T-cell (primary cell): ENCODE measurements at regions not wholly inside any gene's neighbourhood (a gene's known extent, or its start where the extent isn't known, plus 50 kb on each side); places are given as distances from the start of the nearest gene placed in this dataset.

Experiments
- ATAC-seq, 4 experiments: fragments of 200-7000 bp in 3 of 4; fragments of 150-1000 bp in 1 of 4; cut with Tn5 transposase; replicated peaks in 1 of 4; 1 replicate in 3 of 4; 2 replicates in 1 of 4; pipeline ENCODE4 v1.10.0; 2021; ENCODE audit warnings: moderate library complexity in 3 of 4, mild to moderate bottlenecking in 2 of 4, moderate number of reproducible peaks in 1 of 4
- CTCF ChIA-PET, 2 donors: fragments of 300-600 bp; sonication (Branson Sonifier 250); formaldehyde crosslinking; loops; one replicate each; lab custom pipeline; 2022; ENCODE audit warnings: antibody characterized with exemption in 2 of 2; lab: Charles Lee
- POLR2A ChIA-PET, 2 donors: fragments of 300-600 bp; sonication (Branson Sonifier 250); formaldehyde crosslinking; loops; one replicate each; lab custom pipeline; 2022; ENCODE audit warnings: antibody characterized with exemption in 2 of 2; lab: Charles Lee
- DNase-seq, 35 experiments: peaks; one replicate each; pipeline versions ENCODE4 v3.0.0 to v3.0.0-alpha.2; 2013 to 2023
- H3K27ac ChIP-seq: one replicate; pipeline ENCODE4 v1.5.1; 2013; ENCODE audit warnings: low read length
- H3K27me3 ChIP-seq, 2 experiments: replicated peaks in 1 of 2; 1 replicate in 1 of 2; 2 replicates in 1 of 2; pipeline versions ENCODE4 v1.6.1 to v1.7.0; 2013; ENCODE audit warnings: low read length in 1 of 2, mixed read lengths in 1 of 2; ENCODE audit not compliant: control insufficient read depth in 2 of 2, insufficient read depth in 2 of 2; ENCODE audit errors: extremely low read depth in 1 of 2
- H3K36me3 ChIP-seq, 2 donors: 1 replicate in 1 of 2; 2 replicates in 1 of 2; pipeline versions ENCODE4 v1.6.1 to v1.7.0; 2013; ENCODE audit warnings: low read length in 1 of 2; ENCODE audit not compliant: control insufficient read depth in 2 of 2, insufficient read depth in 1 of 2; ENCODE audit errors: extremely low read depth in 1 of 2
- H3K4me1 ChIP-seq, 2 experiments: 1 replicate in 1 of 2; 2 replicates in 1 of 2; pipeline versions ENCODE4 v1.6.1 to v1.7.0; 2013; ENCODE audit warnings: low read length in 2 of 2, mixed read lengths in 1 of 2; ENCODE audit not compliant: insufficient read depth in 2 of 2, control insufficient read depth in 1 of 2; ENCODE audit errors: extremely low read depth in 1 of 2
- H3K4me3 ChIP-seq, 2 donors: 1 replicate in 1 of 2; 2 replicates in 1 of 2; pipeline versions ENCODE4 v1.5.1 to v1.7.0; 2013; ENCODE audit warnings: mild to moderate bottlenecking in 2 of 2, low read length in 1 of 2, moderate library complexity in 1 of 2; ENCODE audit not compliant: control insufficient read depth in 1 of 2; ENCODE audit errors: extremely low read depth in 1 of 2
- H3K9me3 ChIP-seq: 2 replicates; pipeline ENCODE4 v1.7.0; 2013
- H3K27ac Mint-ChIP-seq, 2 donors: one replicate each; pipeline ENCODE4 v1.8.0; 2020 to 2021; ENCODE audit warnings: mild to moderate bottlenecking in 2 of 2, mixed read lengths in 2 of 2
- H3K27me3 Mint-ChIP-seq, 2 donors: one replicate each; pipeline ENCODE4 v1.8.0; 2021 to 2022; ENCODE audit warnings: mixed read lengths in 2 of 2
- H3K36me3 Mint-ChIP-seq: one replicate; pipeline ENCODE4 v1.8.0; 2021; ENCODE audit warnings: mixed read lengths
- H3K4me1 Mint-ChIP-seq, 3 donors: one replicate each; pipeline ENCODE4 v1.8.0; 2020 to 2022; ENCODE audit warnings: mixed read lengths in 3 of 3, mild to moderate bottlenecking in 1 of 3
- H3K4me3 Mint-ChIP-seq, 3 donors: one replicate each; pipeline ENCODE4 v1.8.0; 2020 to 2022; ENCODE audit warnings: mild to moderate bottlenecking in 3 of 3, mixed read lengths in 3 of 3, moderate library complexity in 3 of 3
- H3K9me3 Mint-ChIP-seq, 3 donors: one replicate each; pipeline ENCODE4 v1.8.0; 2020 to 2022; ENCODE audit warnings: mixed read lengths in 3 of 3
- WGBS: methylation state at CpG from one replicate; pipeline ENCODE4 v1.1.5; 2013; ENCODE audit warnings: missing lambda C conversion rate; ENCODE audit not compliant: insufficient coverage; 5-methylcytosine and 5-hydroxymethylcytosine counted together

- H3K27ac ChIP-seq: no peak overlapping the region
- ChIA-PET CTCF (interaction anchor here in 1 of 2 donors (0.6 kb wide), 1 partner anchor 667 kb away, joined by 4 read pairs; no protein-coding TSS in a partner anchor), POLR2A (no interaction called here)
- ATAC-seq (no peak), DNase-seq (no peak)
- no peaks in the 10 kb centered on the region for H3K9me3 ChIP-seq
- H3K27me3 Mint-ChIP-seq: no peaks in the 10 kb centered on the region
- no peak overlapping the region for H3K4me3 ChIP-seq
- no peaks in the 10 kb centered on the region for H3K36me3 ChIP-seq
- no peaks in the 10 kb centered on the region for H3K27me3 ChIP-seq
- no peaks in the 10 kb centered on the region for H3K36me3 Mint-ChIP-seq
- H3K27ac Mint-ChIP-seq: no peak overlapping the region
- 80% methylated on average over 1 of the region's 1 CpG for WGBS
- no peaks in the 10 kb centered on the region for H3K4me1 ChIP-seq
- no peaks in the 10 kb centered on the region for H3K4me1 Mint-ChIP-seq
- peaks cover 7 to 37% (median 10%) of the 10 kb centered on the region in 3 donors for H3K9me3 Mint-ChIP-seq
- H3K4me3 Mint-ChIP-seq: no peak overlapping the region
Observed at GRCh38 chr16:63553980-63554379, 1517.7 kb upstream of the CDH8 start.

GRCh38 chr16:63539276-63539675 is 1503.0 kb upstream of the CDH8 start:
- no peaks in the 10 kb centered on the region for H3K27me3 Mint-ChIP-seq
- Histone ChIP-seq H3K4me1 (no peaks in the 10 kb centered on the region), H3K9me3 (no peaks in the 10 kb centered on the region), H3K36me3 (no peaks in the 10 kb centered on the region), H3K27ac (no peak overlapping the region), H3K4me3 (no peak overlapping the region), H3K27me3 (no peaks in the 10 kb centered on the region)
- no peak overlapping the region for H3K27ac Mint-ChIP-seq
- H3K9me3 Mint-ChIP-seq: peaks cover 12 to 15% (median 13%) of the 10 kb centered on the region in 3 donors
- no peaks in the 10 kb centered on the region for H3K36me3 Mint-ChIP-seq
- no peaks in the 10 kb centered on the region for H3K4me1 Mint-ChIP-seq
- no peak for ATAC-seq
- ChIA-PET POLR2A (no interaction called here), CTCF (no interaction called here)
- DNase-seq: no peak
- WGBS: no CpG with 5 or more reads among the region's 2 CpGs
- H3K4me3 Mint-ChIP-seq: no peak overlapping the region

DNA sequence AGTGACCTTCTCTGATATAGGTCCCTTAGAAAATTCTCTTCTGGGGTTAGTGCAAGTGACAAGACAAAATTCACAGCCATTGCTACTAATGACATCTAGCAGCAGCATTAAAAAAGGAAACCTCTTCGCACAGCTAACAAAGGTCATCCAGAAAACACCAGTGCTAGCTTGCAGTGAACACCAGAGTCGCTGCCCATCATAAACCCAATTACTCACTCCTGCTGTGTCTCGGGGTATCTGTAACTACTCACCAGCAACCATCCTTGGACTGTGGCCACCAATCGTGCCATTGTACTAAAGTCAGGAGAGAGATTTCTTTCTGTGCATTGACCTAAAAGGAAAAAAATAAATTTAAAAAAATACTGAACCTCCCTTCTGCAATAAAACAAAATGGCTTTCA is 1494.7 kb upstream of the CDH8 start:
- CTCF ChIA-PET: no interaction called here
- POLR2A ChIA-PET: no interaction called here
- Mint-ChIP-seq H3K27ac (no peak overlapping the region), H3K36me3 (no peaks in the 10 kb centered on the region), H3K4me3 (no peak overlapping the region), H3K27me3 (no peaks in the 10 kb centered on the region), H3K4me1 (no peaks in the 10 kb centered on the region), H3K9me3 (peaks cover 20 to 51% (median 45%) of the 10 kb centered on the region in 3 donors)
- no peaks in the 10 kb centered on the region for H3K36me3 ChIP-seq
- ATAC-seq (no peak), DNase-seq (no peak)
- H3K4me3 ChIP-seq: no peak overlapping the region
- H3K4me1 ChIP-seq: no peaks in the 10 kb centered on the region
- no peaks in the 10 kb centered on the region for H3K9me3 ChIP-seq
- WGBS: 85% methylated on average over 2 of the region's 4 CpGs
- H3K27me3 ChIP-seq: no peaks in the 10 kb centered on the region
- no peak overlapping the region for H3K27ac ChIP-seq

DNA sequence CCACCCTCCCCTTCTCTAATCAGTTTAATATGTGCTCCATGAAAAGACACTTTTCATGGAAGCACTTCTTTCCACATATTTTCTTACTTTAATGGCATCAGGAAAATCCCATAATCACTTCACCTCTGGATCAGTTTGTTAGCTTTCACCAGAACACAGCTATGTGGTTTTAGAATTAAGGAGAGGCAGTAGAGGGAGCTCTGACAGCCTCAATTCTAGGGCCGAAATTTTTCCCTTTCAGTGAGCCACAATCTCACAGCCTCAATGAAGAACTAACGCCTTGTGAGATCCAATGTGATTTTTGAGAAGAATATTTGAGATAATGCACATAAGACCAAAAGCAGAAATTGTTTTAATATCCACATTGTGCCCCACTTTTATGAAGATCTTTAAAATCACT is 1494.0 kb upstream of the CDH8 start:
- CTCF ChIA-PET: no interaction called here
- Histone ChIP-seq H3K27ac (no peak overlapping the region), H3K9me3 (no peaks in the 10 kb centered on the region), H3K4me1 (no peaks in the 10 kb centered on the region), H3K4me3 (no peak overlapping the region), H3K27me3 (no peaks in the 10 kb centered on the region), H3K36me3 (no peaks in the 10 kb centered on the region)
- no peaks in the 10 kb centered on the region for H3K36me3 Mint-ChIP-seq
- H3K27me3 Mint-ChIP-seq: no peaks in the 10 kb centered on the region
- no CpG with 5 or more reads among the region's 2 CpGs for WGBS
- ATAC-seq: no peak
- H3K4me3 Mint-ChIP-seq: no peak overlapping the region
- POLR2A ChIA-PET: no interaction called here
- H3K27ac Mint-ChIP-seq: no peak overlapping the region
- H3K9me3 Mint-ChIP-seq: peaks cover 16 to 51% (median 44%) of the 10 kb centered on the region in 3 donors
- no peak for DNase-seq
- H3K4me1 Mint-ChIP-seq: no peaks in the 10 kb centered on the region

GRCh38 chr16:63527404-63527803 is 1491.2 kb upstream of the CDH8 start:
- no peaks in the 10 kb centered on the region for H3K4me1 Mint-ChIP-seq
- no peak overlapping the region for H3K4me3 ChIP-seq
- H3K36me3 ChIP-seq: no peaks in the 10 kb centered on the region
- no peak overlapping the region for H3K4me3 Mint-ChIP-seq
- ChIA-PET CTCF (no interaction called here), POLR2A (interaction anchor here in 1 of 2 donors (0.7 kb wide), 1 partner anchor 14 kb away, joined by 3 read pairs; no protein-coding TSS in a partner anchor)
- H3K27ac Mint-ChIP-seq: no peak overlapping the region
- H3K27me3 ChIP-seq: no peaks in the 10 kb centered on the region
- DNase-seq (no peak), ATAC-seq (no peak)
- no peaks in the 10 kb centered on the region for H3K9me3 ChIP-seq
- 100% methylated on average over 1 of the region's 3 CpGs for WGBS
- H3K9me3 Mint-ChIP-seq: peaks cover 26 to 50% (median 48%) of the 10 kb centered on the region in 3 donors
- no peaks in the 10 kb centered on the region for H3K27me3 Mint-ChIP-seq
- H3K27ac ChIP-seq: no peak overlapping the region
- H3K4me1 ChIP-seq: no peaks in the 10 kb centered on the region
- no peaks in the 10 kb centered on the region for H3K36me3 Mint-ChIP-seq

- Histone ChIP-seq H3K27ac (no peak overlapping the region), H3K4me3 (no peak overlapping the region), H3K27me3 (no peaks in the 10 kb centered on the region), H3K4me1 (no peaks in the 10 kb centered on the region), H3K36me3 (no peaks in the 10 kb centered on the region), H3K9me3 (peaks cover 2% of the 10 kb centered on the region)
- CTCF ChIA-PET: no interaction called here
- no CpG with 5 or more reads among the region's 4 CpGs for WGBS
- no peak overlapping the region for H3K4me3 Mint-ChIP-seq
- ATAC-seq (no peak), DNase-seq (no peak)
- no peak overlapping the region for H3K27ac Mint-ChIP-seq
- H3K4me1 Mint-ChIP-seq: no peaks in the 10 kb centered on the region
- H3K9me3 Mint-ChIP-seq: peaks cover 0 to 25% (median 11%) of the 10 kb centered on the region in 3 donors
- no peaks in the 10 kb centered on the region for H3K27me3 Mint-ChIP-seq
- POLR2A ChIA-PET: no interaction called here
- H3K36me3 Mint-ChIP-seq: no peaks in the 10 kb centered on the region
Observed at GRCh38 chr16:63516394-63516793, 1480.2 kb upstream of the CDH8 start.

DNA sequence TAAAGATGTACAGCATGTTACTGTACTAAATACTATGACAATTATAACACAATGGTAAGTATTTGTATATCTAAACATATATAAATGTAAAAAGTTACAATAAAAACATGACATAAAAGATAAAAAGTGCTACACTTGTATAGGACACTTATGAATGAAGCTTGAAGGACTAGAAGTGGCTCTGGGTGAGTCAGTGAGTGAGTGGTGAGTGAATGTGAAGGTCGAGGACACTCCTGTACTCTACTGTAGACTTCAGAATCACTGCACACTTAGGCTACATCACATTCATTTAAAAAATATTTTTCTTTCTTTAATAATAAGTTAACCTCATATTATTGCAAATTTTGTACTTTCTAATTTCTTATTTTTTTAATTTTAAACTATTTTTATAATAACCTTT is 1476.7 kb upstream of the CDH8 start:
- ATAC-seq (no peak), DNase-seq (no peak)
- Mint-ChIP-seq H3K27ac (no peak overlapping the region), H3K4me3 (no peak overlapping the region), H3K27me3 (no peaks in the 10 kb centered on the region), H3K9me3 (peaks cover 0 to 16% (median 6%) of the 10 kb centered on the region in 3 donors), H3K4me1 (no peaks in the 10 kb centered on the region), H3K36me3 (no peaks in the 10 kb centered on the region)
- no CpG with 5 or more reads among the region's 1 CpG for WGBS
- Histone ChIP-seq H3K4me3 (no peak overlapping the region), H3K27me3 (no peaks in the 10 kb centered on the region), H3K4me1 (no peaks in the 10 kb centered on the region), H3K27ac (no peak overlapping the region), H3K9me3 (peaks cover 2% of the 10 kb centered on the region), H3K36me3 (no peaks in the 10 kb centered on the region)
- POLR2A ChIA-PET: no interaction called here
- CTCF ChIA-PET: no interaction called here
